Stimulated activated CD8-positive, alpha-beta memory T cell treated with anti-CD3 and anti-CD28 coated beads, Interleukin-4, amount 100 ng/mL, for 48 hours (primary cell): ENCODE measurements at regions not wholly inside any gene's neighbourhood (a gene's known extent, or its start where the extent isn't known, plus 50 kb on each side); places are given as distances from the start of the nearest gene placed in this dataset.
"Not testable (repeated sequence)": the region's sequence is repeated elsewhere in the genome, so short reads cannot be mapped to it uniquely, and the experiment has no call there.

Experiments
- DNase-seq: peaks from one replicate; pipeline ENCODE4 v3.0.0-alpha.2; 2020

DNA sequence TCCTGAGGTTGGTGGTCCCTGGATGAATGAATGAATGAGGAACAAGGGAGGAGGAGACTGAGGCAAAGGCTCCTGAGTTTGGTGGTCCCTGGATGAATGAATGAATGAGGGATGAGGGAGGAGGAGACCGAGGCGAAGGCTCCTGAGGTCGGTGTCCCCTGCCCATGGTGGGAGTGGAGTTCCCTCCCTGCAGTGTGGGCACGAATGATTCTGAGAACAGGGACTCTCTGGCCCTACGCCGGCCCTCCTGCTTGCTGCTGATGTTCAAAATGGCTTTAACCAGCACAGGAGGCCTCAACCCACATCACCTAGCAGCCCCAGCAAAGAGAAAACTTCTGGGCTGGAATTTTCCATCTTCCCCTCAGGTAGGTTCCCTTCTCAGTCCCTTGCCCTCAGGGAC, 377.8 kb downstream of the IRX2 start:
- DNase-seq = no peak

DNA sequence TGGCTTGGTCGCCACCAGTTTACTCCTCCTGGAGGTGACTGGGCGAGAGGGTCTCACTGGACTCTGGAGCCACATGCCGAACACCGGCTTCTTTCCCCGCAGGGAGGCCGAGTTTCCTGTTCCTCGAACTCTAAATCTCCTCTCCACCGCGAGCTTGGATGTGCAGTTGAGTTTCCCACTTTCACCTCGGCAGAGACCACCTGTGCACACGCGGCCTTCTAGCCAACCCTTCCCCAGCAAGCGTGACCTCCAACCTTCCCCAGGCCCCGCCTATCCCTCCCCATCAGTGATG, 380.1 kb downstream of the IRX2 start:
- DNase-seq = no peak

DNA sequence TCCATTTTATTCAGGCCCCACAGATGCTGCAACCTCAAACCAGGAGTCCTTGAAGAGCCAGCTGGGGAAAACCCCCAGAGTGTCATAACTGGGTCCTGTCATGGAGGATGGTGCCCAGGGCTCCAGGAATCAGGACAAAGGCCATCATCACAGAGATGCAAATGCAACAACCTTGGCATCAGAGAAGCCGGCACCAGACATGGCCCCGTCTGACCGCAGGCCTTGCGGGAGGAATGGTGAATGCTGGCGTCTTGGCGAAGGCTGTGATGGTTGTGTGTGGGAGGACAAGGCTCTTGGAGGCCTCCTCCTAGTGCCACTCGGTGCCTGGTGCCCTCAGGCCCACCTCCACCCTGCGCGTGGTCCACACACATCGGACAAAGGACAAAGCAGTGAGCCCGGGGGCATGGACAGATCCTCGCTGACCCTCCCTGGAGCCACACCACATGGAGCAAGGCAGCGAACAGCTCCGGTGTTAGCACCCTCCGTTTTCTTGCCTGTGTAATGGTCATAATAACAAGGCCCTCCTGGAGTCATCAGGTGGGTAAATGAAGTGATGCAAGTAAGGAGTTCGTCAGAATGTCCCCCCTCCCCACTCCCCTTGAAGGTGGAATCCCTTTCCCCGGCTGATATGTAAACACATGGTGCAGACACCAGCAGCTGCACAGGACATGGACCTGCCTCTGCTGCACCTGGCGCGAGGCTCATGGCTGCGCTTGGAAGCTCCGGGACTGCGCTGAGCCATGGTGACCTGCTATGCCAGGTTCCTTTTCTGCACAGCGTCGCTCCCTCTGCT, 380.7 kb downstream of the IRX2 start:
- no peak for DNase-seq

DNA sequence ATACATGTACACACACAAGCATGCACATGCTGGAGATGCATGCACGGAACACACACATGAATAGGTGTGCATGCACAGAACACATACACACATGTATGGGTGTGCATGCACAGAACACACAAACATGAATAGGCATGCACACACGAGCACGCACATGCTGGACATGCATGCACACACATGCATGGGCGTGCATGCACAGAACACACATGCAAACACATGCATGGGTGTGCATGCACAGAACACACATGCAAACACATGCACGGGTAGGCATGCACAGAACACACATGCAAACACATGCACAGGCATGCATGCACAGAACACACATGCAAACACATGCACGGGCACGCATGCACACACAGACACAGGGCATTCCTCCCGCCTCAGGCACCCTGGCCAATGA, 382.3 kb downstream of the IRX2 start:
- no peak for DNase-seq

DNA sequence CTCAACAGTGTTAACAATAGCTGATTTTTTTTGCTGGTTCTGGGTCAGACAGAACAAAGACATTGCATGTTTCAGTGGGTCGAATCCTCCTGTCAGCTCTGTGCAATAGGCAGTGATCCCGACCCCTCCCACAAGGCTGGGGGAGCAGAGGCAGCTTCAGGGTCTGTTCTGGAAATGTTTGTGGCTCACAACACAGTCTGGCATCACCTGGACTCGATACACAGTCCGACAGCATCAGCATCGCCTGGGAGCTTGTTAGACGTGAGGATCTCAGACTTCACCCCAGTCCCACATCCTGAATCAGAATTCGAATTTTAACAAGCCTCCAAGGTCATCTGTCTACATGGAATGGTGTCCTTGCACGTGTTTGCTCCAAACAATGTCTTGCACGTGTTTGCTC, 384.7 kb downstream of the IRX2 start:
- no peak for DNase-seq

DNA sequence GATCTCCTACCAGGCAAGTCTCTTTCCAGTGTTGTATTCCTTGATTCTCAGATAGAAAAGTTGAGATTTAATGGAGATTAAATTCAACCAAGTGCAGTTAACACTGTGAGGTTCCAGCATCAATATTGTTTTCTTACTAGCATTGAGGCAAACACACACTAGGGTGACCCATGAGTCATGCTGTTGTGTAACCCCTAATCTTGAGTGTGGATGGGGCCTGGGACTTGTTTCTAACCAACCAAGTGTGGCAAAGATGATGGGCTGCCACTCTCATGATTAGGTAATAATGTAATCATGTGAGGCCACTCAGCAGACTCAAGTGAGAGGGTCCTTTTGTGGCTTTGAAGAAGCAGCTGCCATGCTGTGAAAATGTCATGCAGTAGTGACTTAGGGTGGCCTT, 394.2 kb downstream of the IRX2 start:
- DNase-seq = no peak

DNA sequence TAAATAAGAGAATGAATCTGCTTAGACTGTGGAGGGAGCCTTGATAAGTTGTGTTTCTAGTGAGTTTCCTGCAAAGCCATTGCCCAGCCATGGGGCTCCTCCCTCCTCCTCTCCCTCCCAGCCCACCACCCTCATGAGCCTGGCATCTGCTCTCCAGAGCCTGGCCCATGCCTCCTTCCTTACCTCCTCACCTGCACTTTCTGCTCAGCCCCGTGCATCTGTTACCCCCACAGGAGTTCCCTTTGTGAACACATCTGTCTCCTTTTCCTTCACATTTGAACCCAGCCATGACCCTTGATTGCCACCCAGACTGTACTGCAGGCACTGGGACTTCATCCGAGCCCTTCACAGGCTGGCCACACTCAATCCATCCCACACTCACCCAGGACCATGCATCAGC, 395.6 kb downstream of the IRX2 start:
- DNase-seq = no peak

DNA sequence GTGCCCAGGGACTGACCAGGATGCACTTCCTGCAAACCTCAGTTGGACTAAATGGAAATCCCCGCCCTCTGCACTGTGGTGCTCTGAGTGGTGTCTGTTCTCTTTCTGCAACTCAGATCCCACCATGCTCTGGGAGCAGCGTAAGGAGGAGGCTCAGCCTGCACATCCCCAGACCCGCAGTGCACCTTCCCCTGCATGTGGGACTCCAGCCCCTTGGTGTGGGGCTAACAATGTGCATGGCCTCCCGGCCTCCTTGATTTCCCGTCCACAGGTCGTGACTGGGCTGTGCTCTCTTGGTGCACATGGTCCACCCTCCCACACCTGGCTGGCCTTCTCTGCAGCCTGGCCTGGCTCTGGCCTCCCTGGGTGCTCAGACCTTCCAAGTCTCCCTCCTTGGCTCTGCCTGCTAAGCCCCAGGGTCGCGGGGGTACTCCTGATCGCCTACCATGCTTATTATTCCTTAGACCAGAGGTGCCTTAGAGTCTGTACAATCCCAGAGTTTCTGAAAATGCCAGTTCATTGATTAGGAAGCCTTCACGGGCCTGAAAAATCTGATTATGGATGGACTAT, 397.5 kb downstream of the IRX2 start:
- DNase-seq = no peak

DNA sequence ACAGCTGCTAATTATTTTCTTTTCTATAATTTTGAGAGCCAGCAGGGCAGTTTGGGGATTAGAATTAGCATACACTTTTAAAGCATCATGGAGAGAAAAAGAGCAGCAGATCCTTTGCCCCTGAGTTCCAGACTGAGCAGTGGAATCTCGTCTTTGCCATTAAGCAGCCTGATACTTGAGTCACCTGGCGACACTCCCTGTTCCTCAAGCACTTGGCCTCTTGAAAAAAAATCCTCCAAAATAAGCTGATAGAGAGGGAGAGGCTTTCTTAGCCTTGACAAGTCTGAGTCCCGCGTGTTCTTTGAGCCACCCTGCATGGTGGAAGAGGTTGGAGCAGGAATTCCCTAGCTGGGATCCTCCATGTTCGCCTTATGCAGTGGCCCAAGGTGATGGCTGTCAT, 398.3 kb downstream of the IRX2 start:
- DNase-seq = no peak

DNA sequence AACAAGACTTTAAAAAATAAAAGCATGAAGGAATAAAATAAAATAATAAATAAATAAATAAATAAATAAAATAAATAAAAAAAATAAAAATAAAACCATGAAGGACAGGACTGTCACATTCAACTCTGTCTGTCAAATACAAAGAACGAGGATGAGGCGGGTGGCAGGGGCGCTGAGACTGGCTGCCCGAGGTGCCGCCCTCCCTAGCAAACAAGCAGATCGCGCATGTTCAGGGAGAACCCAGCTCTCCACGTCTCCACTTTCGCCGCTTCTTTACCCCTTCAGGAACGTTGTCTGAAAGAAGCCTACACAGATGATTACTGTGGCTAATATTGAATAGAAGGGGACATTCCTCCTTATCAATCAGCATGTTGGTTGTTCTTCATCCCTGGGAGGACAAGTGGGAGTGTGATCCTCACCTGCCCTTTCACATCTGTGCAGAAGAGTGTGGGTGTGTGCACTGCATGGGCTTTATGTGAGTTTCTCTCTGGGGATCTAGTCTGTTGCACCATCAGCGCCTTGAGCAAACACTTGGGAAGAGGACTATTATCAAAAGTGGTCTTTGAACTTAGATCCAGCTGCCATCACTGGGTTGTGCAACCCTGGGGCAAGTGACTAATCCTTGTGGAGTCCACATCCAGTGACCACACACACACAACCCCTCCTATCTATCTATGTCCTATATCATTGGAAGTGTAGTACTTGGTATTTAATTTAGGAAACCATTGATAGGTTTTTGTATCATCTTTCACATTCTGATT, 399.2 kb downstream of the IRX2 start:
- no peak for DNase-seq

DNA sequence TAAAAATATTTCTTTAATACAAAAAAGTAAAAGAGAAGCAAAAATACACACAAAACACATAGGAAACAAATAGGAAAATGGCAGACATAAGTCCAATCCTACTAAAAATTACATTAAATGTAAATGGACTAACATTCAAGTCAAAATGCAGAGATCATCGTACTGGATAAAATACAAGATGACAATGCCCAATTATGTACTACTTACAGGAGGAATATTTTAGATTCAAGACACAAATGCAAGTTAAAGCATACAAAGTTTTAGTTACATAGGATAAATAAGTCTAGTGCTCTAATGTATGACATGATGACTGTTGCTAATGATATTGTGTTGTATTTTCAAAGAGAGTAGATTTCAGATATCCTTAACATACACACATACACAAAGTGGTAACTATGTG, 401.7 kb downstream of the IRX2 start:
- DNase-seq = not testable (repeated sequence)

DNA sequence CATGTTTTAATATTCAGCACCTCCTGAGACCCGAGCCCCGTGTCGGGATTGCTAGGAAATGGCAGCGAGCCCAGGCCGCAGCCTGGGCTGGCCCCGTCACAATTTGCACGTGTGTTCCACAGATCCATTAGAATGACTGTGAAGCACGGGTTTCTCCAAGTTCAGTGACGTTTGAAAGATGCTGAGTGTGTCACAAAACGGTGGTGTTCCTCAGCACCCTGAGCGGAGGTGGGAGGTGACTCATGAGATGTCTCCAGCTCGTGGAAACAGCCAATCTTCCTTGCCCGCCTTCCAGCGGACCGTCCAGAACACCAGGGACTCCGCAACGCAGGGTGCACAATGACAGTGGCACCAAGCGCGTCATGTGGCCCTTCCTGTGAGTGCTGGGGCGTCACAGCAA, 412.8 kb downstream of the IRX2 start:
- DNase-seq = no peak

DNA sequence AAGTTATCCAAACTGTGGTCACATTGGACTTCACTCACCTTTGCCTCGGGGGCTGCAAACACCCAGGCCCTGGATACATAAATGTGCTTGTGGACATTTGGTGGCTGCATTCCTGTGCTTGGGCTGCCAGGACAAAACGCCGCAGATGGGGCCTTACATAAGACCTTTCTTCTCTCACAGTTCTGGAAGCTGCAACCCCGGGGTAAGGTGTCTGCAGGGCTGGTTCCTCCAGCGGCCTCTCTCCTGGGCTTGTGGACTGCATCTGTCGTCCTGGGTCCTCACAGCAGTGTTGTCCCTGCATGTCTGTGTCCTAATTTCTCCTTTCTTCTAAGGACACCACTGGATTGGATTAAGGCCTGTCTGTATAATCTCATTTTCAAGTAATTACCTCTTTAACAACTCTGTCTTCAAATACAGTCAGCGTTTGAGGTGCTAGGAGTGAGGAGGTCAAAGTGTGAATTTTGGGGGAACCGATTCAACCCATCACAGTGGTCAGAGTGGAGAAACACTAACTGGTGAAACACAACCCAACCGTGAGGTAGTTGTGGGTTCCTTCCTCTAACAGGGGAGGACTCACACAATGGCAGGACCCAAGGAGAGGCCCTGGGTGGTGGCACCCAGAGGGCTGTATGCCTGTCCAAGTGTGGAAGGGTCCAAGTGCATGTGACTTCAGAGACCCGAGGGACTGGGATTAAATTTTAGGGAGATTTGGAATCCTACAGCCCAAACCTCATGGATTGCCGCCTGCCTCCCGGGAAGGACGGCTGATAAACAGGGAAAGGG, 415.6 kb downstream of the IRX2 start:
- no peak for DNase-seq

DNA sequence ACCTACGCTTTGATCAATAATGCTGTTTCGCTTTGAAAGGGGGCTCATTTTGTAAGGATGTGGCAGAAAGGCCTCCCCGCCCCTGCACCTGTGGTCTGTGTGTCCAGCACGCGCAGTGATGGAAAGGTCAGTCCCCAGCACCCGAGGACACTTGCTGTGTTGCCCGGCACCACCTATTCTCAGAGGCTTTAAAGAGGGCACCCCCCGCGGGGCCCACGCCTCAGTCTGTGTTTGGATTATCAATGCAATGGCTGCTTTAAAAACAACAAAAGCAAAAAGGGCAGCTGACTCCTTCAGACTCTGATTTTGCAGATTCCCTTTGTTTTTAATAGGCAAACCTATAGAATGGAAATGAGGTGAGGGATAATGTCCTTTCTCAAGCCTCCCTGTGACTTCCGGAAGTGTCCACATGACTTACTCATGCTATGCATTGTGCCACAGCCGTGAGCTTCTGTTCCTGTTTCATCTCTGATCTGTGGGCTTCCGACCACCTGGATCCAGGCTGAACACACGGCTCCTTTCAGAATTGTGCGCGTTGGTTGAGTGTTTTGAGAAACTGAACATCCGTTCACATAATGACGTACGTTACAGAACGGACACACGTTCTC, 416.2 kb downstream of the IRX2 start:
- no peak for DNase-seq

DNA sequence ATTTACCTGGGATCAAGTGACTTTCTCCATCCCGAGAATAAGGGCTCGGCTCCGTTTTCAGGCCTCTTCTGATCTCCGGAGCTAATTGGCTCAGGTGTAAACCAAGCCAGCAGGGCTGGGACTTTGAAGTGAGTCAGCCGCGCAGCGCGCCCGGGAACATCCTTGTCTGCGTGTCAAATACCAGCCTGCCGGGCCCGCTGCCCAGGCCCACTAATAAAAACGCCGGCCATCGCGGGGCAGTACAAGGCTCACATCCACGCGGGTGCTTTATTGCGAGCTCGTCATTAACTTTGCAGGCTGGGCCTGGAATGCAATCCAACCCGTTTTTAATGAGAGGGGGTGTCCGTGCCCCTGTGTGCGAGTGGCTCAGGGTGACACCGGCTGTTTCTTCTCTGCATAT, 416.8 kb downstream of the IRX2 start:
- DNase-seq = no peak

DNA sequence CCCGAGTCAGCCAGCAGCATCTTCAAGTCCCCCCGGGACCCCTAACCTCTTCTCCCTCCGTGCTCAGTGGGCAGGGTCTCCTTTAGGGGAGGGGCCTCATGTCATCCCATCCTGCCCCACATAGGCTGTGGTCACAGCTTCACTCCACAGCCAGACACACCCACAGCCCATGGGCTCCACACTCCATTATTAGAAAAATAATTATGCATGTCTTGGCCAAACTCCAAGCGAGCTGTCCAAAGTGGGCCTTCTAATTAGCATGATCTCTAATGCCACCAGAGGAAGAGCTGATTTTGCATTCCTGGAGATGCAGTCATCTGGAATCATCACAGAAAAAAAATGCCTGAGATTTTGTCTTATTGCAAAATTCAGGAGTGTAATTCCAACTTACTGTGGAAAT, 418.2 kb downstream of the IRX2 start:
- no peak for DNase-seq

DNA sequence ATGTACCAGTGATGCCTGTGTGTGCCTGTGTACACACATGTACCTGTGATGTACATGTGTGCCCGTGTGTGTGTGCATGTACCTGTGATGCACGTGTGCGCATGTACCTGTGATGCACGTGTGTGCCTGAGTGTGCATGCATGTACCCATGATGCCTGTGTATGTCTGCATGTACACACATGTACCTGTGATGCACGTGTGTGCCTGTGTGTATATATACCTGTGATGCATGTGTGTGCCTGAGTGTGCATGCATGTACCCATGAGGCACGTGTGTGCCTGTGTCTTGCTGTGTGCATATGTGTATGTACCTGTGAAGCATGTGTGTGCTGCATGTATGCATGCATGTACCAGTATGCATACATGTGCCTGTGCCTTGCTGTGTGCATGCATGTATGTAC, 419.0 kb downstream of the IRX2 start:
- DNase-seq = no peak

DNA sequence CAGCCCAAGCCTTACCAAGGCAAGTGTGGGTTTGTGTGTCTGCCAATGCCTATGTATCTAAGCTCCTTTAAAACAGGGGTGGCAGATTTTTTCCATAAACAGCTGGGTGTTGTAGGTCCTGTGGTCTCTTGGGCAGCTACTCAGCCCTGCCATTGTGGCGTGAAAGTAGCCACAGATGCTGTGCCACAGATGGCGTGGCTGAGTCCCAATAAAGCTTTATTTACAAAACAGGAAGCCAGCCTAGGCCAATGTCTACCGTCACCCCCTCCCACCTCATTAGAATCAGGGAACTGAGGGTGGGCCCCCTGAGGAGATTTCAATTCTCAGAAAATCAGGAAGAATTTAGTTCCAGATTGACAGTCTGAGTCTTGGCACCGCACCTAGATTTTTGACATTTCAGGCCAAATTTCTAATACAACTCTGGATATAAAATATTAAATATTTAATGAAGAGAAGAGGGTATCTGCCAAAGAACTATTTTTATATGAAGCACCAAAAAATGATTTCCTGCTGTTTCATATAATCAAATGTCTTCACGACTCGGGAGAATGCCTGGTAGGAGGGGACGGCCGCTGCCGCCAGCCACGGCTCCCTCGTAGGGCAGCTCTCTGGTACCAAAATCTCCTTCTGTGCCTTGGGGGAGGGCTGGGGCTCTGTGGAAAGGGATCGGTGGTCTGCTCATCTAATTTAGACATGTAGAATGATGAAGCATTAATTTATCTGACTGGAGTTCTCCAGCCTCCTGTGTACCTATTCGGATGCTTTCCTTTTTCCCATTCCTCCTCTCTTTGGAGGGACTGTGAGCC, 420.9 kb downstream of the IRX2 start:
- no peak for DNase-seq

DNA sequence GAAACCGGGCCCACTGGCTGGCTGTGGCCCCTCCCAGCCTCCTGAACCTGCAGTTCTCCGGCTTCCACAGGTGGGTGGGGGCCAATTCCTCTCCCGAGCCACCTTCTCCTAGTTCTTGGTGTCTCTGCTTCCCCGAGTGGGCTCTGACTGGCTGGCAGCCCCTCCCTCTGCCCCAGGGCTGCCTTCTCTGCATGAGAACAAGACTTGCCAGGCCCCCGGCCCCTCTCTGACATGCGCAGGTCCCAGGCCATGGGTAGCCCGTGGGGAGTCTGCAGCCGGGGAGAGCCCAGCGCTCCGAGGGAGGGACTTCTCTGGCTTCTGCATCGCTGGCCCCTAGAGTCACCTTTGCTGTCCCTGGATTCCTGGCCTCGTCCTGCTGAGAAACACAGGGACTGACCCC, 421.7 kb downstream of the IRX2 start:
- no peak for DNase-seq

DNA sequence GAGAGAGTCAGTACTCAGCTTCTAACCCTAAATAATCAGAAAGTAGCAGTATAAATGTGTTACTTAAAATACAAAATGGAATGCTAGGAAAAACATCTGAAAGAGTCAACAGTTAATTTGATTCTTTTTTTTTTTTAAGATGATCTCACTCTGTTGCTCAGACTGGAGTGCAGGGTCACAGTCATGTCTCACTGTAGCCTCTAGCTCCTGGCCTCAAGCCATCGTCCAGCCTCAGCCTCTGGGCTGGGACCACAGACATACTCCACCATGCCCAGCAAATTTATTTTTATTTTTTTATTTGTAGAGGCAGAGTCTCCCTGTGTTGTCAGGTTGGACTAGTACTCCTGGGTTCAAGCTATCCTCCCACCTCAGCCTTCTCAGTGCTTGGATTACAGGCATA, 424.9 kb downstream of the IRX2 start:
- DNase-seq = no peak

DNA sequence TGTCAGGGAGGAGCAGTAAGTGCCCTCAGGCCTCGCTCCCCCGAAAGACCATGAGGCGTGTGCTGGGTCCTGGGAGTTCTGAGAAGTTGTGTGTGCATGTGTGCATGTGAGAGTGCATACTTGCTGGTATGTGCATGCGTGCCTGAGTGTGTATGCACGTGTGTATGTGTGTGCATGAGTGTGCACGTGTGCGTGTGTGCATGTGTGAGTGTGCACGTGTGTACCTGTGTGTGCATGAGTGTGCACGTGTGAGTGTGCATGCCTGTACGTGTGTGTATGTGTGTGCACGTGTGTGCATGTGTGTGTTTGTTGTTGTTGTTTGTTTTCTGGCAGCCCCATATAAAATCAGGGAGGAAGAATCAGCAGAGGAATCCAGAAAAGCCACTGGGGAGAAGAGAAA, 426.7 kb downstream of the IRX2 start:
- no peak for DNase-seq

DNA sequence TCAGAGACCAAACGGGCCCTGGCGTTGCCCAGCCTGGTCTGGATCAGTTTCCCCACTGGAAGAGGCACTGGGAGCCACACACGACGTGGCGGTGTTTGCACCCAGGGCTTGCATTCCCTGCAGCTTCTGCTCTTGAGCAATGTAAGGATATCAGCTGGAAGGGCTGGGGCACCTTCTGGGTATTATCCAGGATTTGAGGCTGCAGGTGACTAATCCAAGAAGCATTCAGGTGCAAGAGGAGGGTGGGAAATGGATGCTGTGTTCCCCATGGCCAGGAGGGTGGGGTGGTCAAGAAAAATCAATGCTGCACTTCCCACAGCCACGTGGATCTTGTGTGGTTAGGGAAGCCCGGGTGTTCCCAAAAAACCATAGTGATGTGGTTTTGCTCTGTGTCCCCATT, 430.9 kb downstream of the IRX2 start:
- no peak for DNase-seq
